DMS153 (cell line): ENCODE measurements at regions not wholly inside any gene's neighbourhood (a gene's known extent, or its start where the extent isn't known, plus 50 kb on each side); places are given as distances from the start of the nearest gene placed in this dataset.
"Not testable (repeated sequence)": the region's sequence is repeated elsewhere in the genome, so short reads cannot be mapped to it uniquely, and the experiment has no call there.

Experiments used
- DNase-seq: peaks from one replicate; lab custom pipeline; 2025; lab: John Stamatoyannopoulos, UW

DNA sequence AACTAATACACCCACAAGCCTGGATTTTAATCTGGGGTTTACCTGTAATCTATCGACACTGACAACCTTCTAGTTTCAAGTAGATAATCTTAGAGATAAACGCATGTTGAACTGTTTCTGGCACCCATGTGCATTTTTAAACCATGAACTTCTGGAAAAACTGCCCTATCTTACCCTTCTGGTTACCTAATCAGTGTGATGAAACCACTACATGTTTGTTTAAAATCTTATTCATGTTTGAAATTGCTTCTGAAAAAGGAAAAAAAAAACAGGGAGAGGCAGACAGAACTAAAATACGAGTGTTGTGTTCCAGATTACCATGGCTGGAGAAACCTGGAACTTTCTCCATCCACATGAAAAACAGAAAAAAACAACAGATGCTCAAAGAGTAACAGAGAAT lies 139.3 kb downstream of the MID1IP1 start:
- DNase-seq: no peak

DNA sequence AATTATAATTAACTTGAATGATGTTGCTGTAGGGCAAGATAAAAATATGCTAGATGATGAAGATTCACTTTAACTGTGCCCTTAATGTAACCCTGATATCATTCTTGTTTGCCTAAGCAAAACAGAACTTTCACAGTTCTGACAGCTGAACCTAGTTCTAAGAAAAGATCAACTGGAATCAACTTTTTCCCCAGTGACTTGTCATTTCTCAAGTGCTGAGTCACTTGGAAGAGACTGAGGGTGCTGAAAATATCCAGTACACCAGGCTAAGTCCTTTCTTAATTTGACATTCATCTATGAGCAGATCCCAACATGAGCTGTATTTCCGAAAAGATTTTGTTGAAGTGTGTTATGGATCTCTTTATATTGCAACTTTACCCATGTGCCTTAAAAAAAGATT lies 140.4 kb downstream of the MID1IP1 start:
- DNase-seq: no peak

- DNase-seq: no peak
These were observed 141.9 kb downstream of the MID1IP1 start for GRCh38 chrX:38943120-38943519.

- no peak for DNase-seq
These were observed 146.8 kb downstream of the MID1IP1 start for GRCh38 chrX:38948046-38948445.

DNA sequence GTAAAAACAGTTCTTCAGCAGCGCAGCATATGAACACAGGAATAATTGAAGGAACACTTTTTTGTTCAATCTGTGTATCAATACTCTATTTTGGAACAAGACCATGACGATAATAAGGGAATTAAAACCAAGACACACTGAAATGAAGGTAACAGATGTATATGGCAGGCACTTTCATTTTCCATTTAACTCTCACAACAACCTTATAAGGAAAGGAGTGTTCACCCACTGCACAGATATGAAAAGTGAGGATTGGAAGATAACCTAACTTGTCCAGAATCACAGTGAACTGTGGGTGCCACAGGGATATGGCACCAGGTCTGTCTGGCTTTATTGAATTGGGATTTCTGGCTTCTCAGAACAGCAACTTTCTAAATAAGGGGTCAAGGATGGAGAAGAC lies 153.3 kb downstream of the MID1IP1 start:
- no peak for DNase-seq

- no peak for DNase-seq
These were observed 158.5 kb downstream of the MID1IP1 start for GRCh38 chrX:38959736-38960135.

- no peak for DNase-seq
These were observed 158.9 kb downstream of the MID1IP1 start for GRCh38 chrX:38960137-38960536.

DNA sequence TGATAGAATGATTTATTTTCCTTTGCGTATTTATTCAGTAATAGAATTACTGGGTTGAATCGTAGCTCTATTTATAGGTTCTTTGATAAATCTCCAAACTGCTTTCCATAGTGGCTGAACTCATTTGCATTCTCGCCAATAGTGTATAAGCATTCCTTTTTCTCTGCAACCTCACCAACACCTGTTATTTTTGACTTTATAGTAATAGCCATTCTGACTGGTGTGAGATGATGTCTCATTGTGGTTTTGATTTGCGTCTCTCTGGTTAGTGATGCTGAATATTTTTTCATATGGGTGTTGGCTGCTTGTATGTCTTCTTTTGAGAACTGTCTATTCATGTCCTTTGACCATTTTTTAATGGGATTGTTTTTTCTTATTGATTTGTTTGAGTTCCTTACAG lies 160.7 kb downstream of the MID1IP1 start:
- no peak for DNase-seq

DNA sequence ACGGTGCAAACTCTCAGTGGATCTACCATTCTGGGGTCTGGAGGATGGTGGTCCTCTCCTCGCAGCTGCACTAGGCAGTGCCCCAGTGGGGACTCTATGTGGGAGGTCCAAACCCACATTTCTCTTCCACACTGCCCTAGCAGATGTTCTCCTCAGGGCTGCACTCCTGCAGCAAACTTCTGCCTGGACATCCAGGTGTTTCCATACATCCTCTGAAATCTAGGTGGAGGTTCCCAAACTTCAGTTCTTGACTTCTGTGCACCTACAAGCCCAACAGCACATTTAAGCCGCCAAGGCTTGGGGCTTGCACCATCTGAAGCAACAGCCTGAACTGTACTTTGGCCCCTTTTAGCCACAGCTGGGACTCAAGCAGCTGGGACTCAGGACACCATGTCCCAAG lies 162.0 kb downstream of the MID1IP1 start:
- DNase-seq: not testable (repeated sequence)

DNA sequence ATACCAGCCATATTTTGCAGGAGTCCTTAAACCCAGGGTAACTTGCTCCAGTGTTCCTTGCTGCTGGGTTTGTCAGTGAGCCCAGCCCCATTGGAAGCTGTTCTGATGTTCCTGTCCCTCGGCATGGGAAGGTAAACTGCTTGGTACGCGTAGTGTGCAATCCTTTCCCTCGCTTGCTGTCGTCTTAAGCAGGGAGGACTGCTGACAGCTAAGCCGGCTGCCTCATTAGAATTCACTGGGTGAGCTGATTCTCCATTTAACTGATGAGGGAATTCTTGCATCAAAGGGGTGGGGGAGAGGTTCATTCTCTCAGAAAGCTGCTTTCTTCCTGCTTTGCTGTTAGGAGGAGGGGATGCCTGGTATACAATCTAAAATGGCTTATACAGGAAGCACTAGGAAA lies 164.6 kb downstream of the MID1IP1 start:
- no peak for DNase-seq

GRCh38 chrX:38968344-38969216 lies 167.3 kb downstream of the MID1IP1 start:
- no peak for DNase-seq

DNA sequence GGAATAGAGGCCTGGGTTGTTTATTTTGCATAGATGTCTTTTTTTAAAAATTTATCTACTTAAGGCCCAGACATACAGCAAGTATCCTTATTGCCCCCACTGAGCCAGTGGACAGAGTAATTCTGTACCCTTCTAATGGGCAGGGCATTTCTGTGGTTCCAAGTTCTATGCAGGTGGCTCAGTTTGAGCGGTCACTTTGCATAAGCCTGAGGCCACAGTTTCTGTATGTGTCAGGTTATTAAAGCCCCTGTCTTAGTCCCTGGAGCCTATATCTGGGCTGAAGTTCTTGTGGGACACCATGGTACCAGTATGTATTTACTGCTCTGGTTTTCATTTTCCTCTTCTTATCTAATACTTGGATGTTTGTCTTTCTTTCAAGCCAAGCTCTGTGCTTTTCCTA lies 168.8 kb downstream of the MID1IP1 start:
- no peak for DNase-seq

GRCh38 chrX:38970845-38971244 lies 169.6 kb downstream of the MID1IP1 start:
- no peak for DNase-seq

DNA sequence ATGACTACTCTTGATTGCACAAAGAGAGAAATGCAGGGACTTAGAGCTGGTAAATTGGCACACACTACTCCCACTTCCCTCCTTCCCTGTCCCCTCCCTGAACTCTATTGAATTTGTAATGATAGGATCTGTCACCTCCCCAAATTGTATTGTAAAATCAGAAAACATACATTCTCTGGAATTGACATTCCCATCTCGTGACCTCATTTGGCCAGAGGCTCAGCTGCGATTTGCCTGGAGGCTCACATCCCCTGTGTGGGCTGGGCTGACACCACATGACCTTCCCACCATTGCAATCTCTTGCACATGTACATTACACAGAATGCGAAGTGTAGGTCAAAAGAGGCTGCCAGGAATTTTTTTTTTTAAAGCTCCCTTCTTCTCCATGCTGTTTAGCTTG lies 172.1 kb downstream of the MID1IP1 start:
- no peak for DNase-seq

DNA sequence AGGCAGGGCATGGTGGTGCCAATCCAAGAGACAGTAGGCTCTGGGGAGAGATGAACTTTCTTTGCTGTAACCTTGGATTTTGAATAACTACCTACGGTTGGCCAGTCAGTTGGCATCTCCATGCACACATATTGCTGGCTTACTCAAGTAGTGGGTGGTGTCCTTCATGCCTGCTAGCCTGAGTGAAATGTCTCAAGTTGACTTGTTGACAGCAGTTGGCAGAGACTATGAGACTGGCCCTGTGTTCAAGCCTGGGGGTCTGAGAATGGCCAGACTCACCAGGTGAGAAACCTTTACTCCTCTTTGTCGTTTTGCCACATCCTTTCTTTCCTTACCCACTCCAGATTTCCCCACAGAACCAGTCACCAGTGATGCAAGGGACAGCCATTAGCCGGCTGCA lies 173.3 kb downstream of the MID1IP1 start:
- no peak for DNase-seq

- no peak for DNase-seq
These were observed 174.2 kb downstream of the MID1IP1 start for GRCh38 chrX:38975368-38975942.

DNA sequence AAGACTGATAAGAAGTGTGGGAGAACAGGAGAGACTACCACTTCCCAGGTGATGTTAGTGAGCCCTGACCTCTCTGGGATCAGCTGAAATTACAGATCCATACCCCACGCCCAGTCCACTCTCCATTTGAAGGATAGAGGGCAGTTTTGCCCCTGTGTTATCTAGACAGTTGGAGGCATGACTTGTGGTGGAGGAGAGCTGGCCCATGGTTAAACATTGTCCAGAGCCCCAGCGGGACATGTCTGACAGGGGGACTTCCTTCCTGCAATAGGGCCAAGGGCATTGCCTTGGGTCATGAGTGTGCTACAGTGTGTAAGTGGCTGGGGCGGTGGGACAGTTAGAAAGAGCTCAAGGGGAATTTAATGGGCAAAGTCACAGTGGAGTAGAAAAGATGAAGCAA lies 181.1 kb downstream of the MID1IP1 start:
- no peak for DNase-seq

- no peak for DNase-seq
These were observed 181.6 kb downstream of the MID1IP1 start for GRCh38 chrX:38982843-38983242.

DNA sequence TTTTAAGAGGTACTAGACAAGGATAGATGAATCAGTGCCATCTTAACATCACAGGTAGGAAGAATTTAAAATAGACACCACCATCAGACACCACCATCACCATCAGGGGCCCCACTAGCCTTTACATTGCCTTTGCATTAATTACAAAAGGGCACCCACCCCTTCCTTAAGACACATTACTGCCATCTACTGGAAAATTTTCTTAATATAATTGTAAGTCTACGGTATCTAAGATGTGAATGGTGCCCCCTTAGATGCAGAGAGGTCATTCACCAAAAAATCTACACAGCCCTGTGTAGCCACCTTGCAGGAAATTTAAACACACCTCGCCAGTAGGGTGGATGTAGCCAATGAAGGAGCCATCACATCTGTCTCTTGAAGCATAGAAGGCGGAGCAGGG lies 184.1 kb downstream of the MID1IP1 start:
- DNase-seq: no peak

DNA sequence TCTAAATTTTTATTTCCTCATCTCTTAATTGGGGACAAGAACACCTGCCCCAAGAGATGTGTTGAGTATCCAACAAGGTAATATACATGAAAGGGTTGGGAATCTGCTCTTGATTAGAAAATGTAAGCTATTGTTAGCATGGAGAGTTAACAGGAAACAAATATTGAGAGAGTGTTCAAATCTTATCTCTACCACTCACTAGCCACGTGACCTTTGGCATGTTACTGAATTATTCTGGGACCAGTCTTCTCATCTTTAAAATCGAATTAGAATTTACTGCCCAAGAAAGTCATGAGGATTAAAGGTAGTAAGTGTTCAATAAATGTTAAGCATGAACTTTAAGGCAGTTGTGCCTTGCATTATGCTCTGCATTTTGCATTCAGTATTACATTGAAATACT lies 184.7 kb downstream of the MID1IP1 start:
- no peak for DNase-seq

DNA sequence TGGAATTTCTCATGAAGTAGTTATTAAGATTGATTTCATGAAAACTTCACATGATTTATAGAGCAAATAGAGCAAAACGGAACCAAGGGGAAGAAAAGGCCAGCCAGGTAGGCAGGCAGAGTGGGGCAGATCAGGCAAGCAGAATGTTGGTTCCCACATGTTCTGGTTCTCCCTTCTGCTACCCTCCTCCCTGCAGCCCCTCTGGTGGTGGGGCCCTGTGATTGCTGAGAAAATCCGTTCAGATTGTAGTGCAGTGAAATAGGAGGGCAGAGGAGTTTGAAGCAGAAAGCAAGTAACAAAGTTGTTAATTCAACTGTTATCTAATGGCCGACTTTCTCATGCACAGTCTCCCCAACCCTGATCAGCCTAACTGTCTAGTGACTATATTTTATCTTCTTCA lies 185.3 kb downstream of the MID1IP1 start:
- DNase-seq: no peak

DNA sequence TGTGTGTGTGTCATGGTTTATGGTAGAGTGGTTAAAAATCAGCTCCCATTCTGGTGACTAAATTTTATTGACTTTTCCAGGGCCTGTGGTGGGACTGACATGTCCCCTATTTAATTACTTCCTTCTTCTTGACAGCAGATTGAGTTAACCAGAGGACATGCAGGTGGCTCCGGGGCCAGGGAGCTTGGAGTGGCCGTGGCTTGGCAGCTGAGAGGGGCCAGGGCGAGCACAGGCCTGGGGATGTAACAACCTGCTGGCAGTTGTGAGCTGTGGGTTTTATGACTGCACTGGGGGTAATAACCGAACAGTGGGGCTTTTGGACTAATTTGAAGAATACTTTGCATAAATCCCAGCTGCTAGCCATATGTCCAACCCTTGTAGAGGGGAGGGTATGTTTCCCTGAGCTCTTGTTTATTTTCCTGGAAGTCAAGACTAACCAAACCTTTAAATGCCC lies 186.0 kb downstream of the MID1IP1 start:
- peak; percentile 29 for DNase-seq

DNA sequence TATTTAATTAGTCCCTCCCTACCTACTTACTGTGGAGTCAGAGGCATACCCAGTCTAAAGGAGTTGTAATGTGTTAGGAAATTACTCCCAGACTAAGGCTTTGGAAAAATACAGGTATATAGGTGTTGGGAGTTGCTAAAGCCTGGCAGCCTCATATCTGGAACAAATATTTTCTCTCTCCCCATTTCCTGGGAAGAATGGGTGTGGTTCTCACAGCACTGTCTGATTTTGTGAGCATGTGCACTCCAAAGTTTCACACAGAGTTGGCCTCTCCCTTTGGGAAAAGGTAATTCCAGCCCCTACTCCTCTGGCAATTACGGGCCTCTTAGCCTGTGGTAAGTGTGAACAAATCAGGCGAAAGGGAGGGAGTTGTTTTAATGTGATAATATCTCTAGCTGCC lies 187.0 kb downstream of the MID1IP1 start:
- DNase-seq: no peak

DNA sequence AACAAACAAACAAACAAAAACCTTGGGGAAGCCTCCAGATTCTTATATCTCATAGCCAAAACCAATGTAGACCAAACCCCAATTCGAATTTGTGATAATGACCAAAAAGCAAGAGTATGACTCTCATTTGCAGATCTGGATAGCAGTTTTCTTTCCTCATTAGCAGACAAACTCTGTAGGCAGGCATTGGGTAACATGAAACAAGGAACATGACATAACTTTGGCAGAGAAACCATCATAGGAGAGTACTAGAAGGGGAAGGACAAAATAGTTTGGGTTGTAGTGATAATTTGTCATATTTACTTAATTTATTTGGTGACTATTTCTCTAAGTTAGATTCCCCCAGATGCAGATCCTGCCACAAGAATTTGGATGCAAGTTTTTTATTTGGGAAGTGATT lies 187.8 kb downstream of the MID1IP1 start:
- no peak for DNase-seq
